ENCODE measurements at regions not wholly inside any gene's neighbourhood (a gene's known extent, or its start where the extent isn't known, plus 50 kb on each side); places are given as distances from the start of the nearest gene placed in this dataset.
A peak's percentile ranks its signal among the peaks of the same experiment; 100 is the strongest.

DNA sequence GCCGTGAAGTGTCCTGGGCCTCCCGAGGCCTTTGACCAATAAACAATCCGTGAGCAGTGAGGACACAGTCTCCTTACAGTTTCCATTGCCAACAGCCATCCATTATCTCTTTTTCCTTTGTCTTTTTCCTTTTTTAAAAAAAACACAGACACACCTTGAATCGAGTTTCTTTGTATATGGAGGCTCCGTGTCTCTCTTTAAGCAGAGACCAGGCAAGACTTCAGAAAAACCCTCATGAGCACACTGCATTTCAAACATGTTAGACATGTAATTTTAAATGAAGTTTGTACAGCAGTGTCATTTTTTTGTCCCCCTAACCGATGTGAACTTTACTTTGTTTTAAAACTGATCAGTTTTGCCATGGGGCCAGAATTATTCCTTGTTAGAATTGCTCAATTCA is 111.1 kb downstream of the SPTSSA start:
- TF ChIP-seq, protein P1, sequence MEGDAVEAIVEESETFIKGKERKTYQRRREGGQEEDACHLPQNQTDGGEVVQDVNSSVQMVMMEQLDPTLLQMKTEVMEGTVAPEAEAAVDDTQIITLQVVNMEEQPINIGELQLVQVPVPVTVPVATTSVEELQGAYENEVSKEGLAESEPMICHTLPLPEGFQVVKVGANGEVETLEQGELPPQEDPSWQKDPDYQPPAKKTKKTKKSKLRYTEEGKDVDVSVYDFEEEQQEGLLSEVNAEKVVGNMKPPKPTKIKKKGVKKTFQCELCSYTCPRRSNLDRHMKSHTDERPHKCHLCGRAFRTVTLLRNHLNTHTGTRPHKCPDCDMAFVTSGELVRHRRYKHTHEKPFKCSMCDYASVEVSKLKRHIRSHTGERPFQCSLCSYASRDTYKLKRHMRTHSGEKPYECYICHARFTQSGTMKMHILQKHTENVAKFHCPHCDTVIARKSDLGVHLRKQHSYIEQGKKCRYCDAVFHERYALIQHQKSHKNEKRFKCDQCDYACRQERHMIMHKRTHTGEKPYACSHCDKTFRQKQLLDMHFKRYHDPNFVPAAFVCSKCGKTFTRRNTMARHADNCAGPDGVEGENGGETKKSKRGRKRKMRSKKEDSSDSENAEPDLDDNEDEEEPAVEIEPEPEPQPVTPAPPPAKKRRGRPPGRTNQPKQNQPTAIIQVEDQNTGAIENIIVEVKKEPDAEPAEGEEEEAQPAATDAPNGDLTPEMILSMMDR (IDR thresholded peaks at IDR 0.05; ENCODE audit: extremely low read depth, insufficient read depth, missing control alignments), result no peak
- DNase-seq (ENCODE audit: low spot score), result no peak
- in situ Hi-C loops (cut with MboI; ENCODE audit: low pct_unique_long_range_greater_than_20kb, low sequenced_read_pairs, unreplicated experiment), result no loop called here

DNA sequence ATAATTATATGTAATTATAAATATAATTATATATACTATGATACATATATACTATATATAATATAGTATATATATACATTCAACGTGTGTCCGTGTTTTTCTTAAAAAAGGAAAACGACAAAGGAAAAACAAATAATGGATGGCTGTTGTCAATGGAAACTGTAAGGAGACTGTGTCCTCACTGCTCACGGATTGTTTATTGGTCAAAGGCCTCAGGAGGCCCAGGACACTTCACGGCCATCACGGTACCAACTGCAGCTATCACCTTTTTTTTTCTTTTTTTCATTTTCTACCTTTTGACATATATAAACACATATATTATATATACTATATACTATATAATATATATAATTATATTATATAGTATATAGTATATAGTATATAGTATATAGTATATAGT is 113.4 kb downstream of the SPTSSA start:
- in situ Hi-C loops (cut with MboI; ENCODE audit: low pct_unique_long_range_greater_than_20kb, low sequenced_read_pairs, unreplicated experiment), result no loop called here
- TF ChIP-seq, protein P1 (IDR thresholded peaks at IDR 0.05; ENCODE audit: extremely low read depth, insufficient read depth, missing control alignments), result no peak
- no peak for DNase-seq (ENCODE audit: low spot score)

DNA sequence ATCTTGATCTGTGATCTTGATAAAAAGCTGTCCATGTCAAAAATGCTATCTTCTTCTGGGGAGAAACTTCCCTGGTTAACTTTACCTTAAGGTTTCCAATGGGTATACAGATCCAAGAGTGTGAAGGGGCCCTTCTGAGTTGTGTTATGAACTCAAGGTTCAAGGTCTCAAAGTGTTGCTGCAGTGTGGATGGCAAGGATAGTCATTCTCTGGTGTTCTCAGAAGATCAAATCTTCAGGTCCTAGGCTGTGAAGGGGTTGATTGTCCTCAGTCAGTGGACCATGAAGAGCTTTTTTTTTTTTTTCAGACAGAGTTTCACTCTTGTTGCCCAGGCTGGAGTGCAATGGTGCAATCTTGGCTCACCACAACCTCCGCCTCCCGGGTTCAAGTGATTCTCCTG is 114.4 kb downstream of the SPTSSA start:
- in situ Hi-C loops (cut with MboI; ENCODE audit: low pct_unique_long_range_greater_than_20kb, low sequenced_read_pairs, unreplicated experiment), result no loop called here
- peak; percentile 34 for DNase-seq (ENCODE audit: low spot score)
- TF ChIP-seq, protein P1 (IDR thresholded peaks at IDR 0.05; ENCODE audit: extremely low read depth, insufficient read depth, missing control alignments), result no peak

DNA sequence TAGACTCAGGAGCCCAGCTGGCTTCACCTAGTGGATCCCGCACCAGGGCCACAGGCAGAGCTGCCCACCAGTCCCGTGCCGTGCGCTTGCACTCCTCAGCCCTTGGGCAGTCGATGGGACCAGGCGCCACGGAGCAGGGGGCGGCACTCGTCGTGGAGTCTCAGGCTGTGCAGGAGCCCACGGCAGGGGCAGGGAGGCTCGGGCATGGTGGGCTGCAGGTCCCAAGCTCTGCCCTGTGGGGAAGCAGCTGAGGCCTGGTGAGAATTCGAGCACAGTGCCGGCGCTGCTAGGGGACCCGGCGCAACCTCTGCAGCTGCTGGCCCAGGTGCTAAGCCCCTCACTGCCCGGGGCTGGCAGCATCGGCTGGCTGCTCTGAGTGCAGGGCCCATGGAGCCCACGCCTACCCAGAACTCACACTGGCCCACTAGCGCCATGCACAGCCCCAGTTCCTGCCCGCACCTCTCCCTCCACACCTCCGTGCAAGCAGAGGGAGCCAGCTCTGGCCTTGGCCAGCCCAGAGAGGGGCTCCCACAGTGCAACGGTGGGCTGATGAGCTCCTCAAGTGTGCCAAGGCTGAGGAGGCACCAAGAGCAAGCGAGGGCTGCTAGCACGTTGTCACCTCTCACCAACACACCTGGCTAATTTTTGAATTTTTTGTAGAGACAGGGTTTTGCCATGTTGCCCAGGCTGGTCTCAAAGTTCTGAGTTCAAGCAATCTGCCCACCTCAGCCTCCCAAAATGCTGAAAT is 116.1 kb downstream of the SPTSSA start:
- in situ Hi-C loops (cut with MboI; ENCODE audit: low pct_unique_long_range_greater_than_20kb, low sequenced_read_pairs, unreplicated experiment), result no loop called here
- no peak for DNase-seq (ENCODE audit: low spot score)
- TF ChIP-seq, protein P1 (IDR thresholded peaks at IDR 0.05; ENCODE audit: extremely low read depth, insufficient read depth, missing control alignments), result no peak

DNA sequence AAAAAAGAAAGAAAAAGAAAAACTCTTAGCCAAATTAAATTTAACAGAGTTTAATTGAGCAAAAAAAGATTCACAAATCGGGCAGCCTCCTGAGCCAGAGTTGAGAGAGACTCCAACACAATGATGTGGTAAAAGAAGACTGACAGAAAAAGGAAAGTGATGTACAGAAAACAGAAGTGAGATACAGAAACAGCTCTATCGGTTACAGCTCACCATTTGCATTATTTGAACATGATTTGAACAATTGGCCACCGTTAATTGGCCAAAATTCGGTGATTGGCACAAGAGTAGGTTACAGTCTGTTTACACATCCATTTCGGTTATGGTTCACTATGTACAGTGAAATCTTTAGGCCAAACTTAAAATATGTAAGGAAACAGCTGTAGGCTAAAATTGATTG is 117.7 kb downstream of the SPTSSA start:
- DNase-seq (ENCODE audit: low spot score), result no peak
- in situ Hi-C loops (cut with MboI; ENCODE audit: low pct_unique_long_range_greater_than_20kb, low sequenced_read_pairs, unreplicated experiment), result no loop called here
- TF ChIP-seq, protein P1 (IDR thresholded peaks at IDR 0.05; ENCODE audit: extremely low read depth, insufficient read depth, missing control alignments), result no peak

GRCh38 chr14:34340025-34340625 is 121.9 kb downstream of the SPTSSA start:
- DNase-seq (ENCODE audit: low spot score), result no peak
- in situ Hi-C loops (cut with MboI; ENCODE audit: low pct_unique_long_range_greater_than_20kb, low sequenced_read_pairs, unreplicated experiment), result no loop called here
- TF ChIP-seq, protein P1 (IDR thresholded peaks at IDR 0.05; ENCODE audit: extremely low read depth, insufficient read depth, missing control alignments), result no peak
